CD4-positive, alpha-beta T cell (primary cell): ENCODE measurements at regions not wholly inside any gene's neighbourhood (a gene's known extent, or its start where the extent isn't known, plus 50 kb on each side); places are given as distances from the start of the nearest gene placed in this dataset.

ENCODE experiments used
- ATAC-seq: fragments of 200-7000 bp; cut with Tn5 transposase; one replicate; pipeline ENCODE4 v1.10.0; 2022; ENCODE audit warnings: mild to moderate bottlenecking; ENCODE audit not compliant: poor library complexity
- CTCF ChIA-PET: fragments of 350-600 bp; sonication (Branson Sonifier 250); formaldehyde crosslinking; loops from one replicate; lab custom pipeline; 2021; ENCODE audit warnings: antibody characterized with exemption, inconsistent platforms; lab: Charles Lee
- POLR2A ChIA-PET: fragments of 350-600 bp; sonication (Branson Sonifier 250); formaldehyde crosslinking; loops from one replicate; lab custom pipeline; 2021; ENCODE audit warnings: antibody characterized with exemption, inconsistent platforms; lab: Charles Lee
- DNase-seq, 14 experiments: peaks; one replicate each; pipeline ENCODE4 v3.0.0-alpha.2; 2013 to 2020; ENCODE audit warnings: mixed read lengths in 2 of 14
- H3K27ac ChIP-seq, 2 donors: one replicate each; pipeline versions ENCODE4 v1.5.1 to v1.7.0; 2013; ENCODE audit warnings: low read length in 2 of 2, low read depth in 1 of 2, mild to moderate bottlenecking in 1 of 2
- H3K27me3 ChIP-seq, 2 experiments: 1 replicate in 1 of 2; 2 replicates in 1 of 2; pipeline versions ENCODE4 v1.6.1 to v1.7.0; 2013; ENCODE audit warnings: low read length in 2 of 2, control low read depth in 1 of 2, mild to moderate bottlenecking in 1 of 2, moderate library complexity in 1 of 2; ENCODE audit not compliant: insufficient read depth in 2 of 2, control insufficient read depth in 1 of 2
- H3K36me3 ChIP-seq: one replicate; pipeline ENCODE4 v1.6.1; 2013; ENCODE audit warnings: low read length, control low read depth; ENCODE audit not compliant: insufficient read depth
- H3K4me1 ChIP-seq: one replicate; pipeline ENCODE4 v1.6.1; 2013; ENCODE audit warnings: low read length, control low read depth; ENCODE audit not compliant: insufficient read depth
- H3K4me3 ChIP-seq: one replicate; pipeline ENCODE4 v1.5.1; 2013; ENCODE audit warnings: mild to moderate bottlenecking, low read length, moderate library complexity
- H3K9me3 ChIP-seq, 2 experiments: 1 replicate in 1 of 2; 2 replicates in 1 of 2; pipeline versions ENCODE4 v1.6.1 to v1.7.0; 2013; ENCODE audit warnings: low read length in 2 of 2, mild to moderate bottlenecking in 2 of 2, control low read depth in 1 of 2, moderate library complexity in 1 of 2; ENCODE audit not compliant: control insufficient read depth in 1 of 2, insufficient read depth in 1 of 2
- H3K27ac Mint-ChIP-seq: one replicate; pipeline ENCODE4 v1.8.0; 2020; ENCODE audit warnings: mixed read lengths
- H3K27me3 Mint-ChIP-seq: one replicate; pipeline ENCODE4 v1.8.0; 2021; ENCODE audit warnings: mixed read lengths
- H3K36me3 Mint-ChIP-seq: one replicate; pipeline ENCODE4 v1.8.0; 2021; ENCODE audit warnings: low read depth, mixed read lengths
- H3K4me1 Mint-ChIP-seq: one replicate; pipeline ENCODE4 v1.8.0; 2021; ENCODE audit warnings: low read depth, mixed read lengths
- H3K4me3 Mint-ChIP-seq: one replicate; pipeline ENCODE4 v1.8.0; 2020; ENCODE audit warnings: mild to moderate bottlenecking, mixed read lengths
- H3K9me3 Mint-ChIP-seq: one replicate; pipeline ENCODE4 v1.8.0; 2020; ENCODE audit warnings: mixed read lengths
- intact Hi-C, 2 experiments: fragments of 100-400 bp; cut with DNase I in 1 of 2; cut with micrococcal nuclease in 1 of 2; formaldehyde crosslinking; loops; one replicate each; pipeline versions ENCODE4 v1.15.1 to v1.9.0; 2023 to 2025; cut with DNase I, micrococcal nuclease
- TF ChIP-seq, protein P1 (sequence below): fragments of 200-600 bp; IDR thresholded peaks from one replicate; pipeline ENCODE4 v1.8.0; 2022; ENCODE audit warnings: antibody characterized with exemption, mild to moderate bottlenecking

DNA sequence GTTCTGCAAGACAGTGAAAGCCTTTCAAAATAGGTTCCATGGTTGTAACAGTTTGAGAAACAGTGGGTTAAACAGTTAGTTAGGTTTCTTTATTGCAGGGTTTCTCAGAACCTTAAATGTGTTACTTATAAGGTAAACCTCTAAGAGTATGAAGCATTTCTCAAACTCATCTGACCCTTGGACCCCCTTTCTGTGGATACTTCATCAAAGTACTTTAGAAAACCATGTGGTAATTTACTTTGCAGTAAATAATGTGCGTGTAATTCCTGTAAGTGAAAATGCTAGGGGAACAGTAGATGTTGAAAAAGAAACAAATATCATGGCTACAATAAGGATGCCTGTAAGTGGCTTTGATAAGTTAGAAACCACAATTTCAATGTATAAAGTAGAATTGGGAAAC, 354.6 kb upstream of the RARB start:
- TF ChIP-seq, protein P1, sequence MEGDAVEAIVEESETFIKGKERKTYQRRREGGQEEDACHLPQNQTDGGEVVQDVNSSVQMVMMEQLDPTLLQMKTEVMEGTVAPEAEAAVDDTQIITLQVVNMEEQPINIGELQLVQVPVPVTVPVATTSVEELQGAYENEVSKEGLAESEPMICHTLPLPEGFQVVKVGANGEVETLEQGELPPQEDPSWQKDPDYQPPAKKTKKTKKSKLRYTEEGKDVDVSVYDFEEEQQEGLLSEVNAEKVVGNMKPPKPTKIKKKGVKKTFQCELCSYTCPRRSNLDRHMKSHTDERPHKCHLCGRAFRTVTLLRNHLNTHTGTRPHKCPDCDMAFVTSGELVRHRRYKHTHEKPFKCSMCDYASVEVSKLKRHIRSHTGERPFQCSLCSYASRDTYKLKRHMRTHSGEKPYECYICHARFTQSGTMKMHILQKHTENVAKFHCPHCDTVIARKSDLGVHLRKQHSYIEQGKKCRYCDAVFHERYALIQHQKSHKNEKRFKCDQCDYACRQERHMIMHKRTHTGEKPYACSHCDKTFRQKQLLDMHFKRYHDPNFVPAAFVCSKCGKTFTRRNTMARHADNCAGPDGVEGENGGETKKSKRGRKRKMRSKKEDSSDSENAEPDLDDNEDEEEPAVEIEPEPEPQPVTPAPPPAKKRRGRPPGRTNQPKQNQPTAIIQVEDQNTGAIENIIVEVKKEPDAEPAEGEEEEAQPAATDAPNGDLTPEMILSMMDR = no peak
- POLR2A ChIA-PET = no interaction called here
- Histone ChIP-seq H3K27ac (no peak overlapping the region), H3K9me3 (peaks cover 0 to 5% of the 10 kb centered on the region in 2 experiments), H3K4me1 (no peaks in the 10 kb centered on the region), H3K36me3 (no peaks in the 10 kb centered on the region), H3K27me3 (no peaks in the 10 kb centered on the region), H3K4me3 (no peak overlapping the region)
- H3K4me1 Mint-ChIP-seq = no peaks in the 10 kb centered on the region
- H3K4me3 Mint-ChIP-seq = no peak overlapping the region
- ATAC-seq (no peak), DNase-seq (no peak)
- H3K36me3 Mint-ChIP-seq = no peaks in the 10 kb centered on the region
- CTCF ChIA-PET = no interaction called here
- peaks cover 2% of the 10 kb centered on the region for H3K9me3 Mint-ChIP-seq
- intact Hi-C loops = no loop called here
- no peak overlapping the region for H3K27ac Mint-ChIP-seq
- H3K27me3 Mint-ChIP-seq = no peaks in the 10 kb centered on the region

DNA sequence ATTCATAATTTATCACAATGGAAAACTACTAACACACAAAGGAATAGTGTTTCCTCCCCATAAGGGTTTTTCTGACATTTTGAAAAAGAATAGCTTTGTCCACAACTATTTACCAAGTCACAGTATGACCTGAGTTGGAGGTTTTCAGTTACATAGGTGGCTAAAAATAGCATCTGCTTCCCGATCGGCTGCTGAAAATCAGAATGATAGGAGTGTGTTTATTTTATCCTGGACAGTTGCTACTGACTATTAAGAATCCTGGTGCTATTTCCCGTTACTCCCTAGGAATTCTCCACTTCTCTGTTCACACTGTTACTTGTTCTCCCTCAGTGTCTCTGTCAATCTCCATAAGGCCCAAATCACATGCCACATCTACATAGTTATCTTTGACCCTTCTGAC, 353.9 kb upstream of the RARB start:
- intact Hi-C loops = no loop called here
- DNase-seq (no peak), ATAC-seq (no peak)
- TF ChIP-seq, protein P1 = no peak
- no peaks in the 10 kb centered on the region for H3K4me1 Mint-ChIP-seq
- H3K9me3 Mint-ChIP-seq = peaks cover 2% of the 10 kb centered on the region
- POLR2A ChIA-PET = no interaction called here
- Histone ChIP-seq H3K4me1 (no peaks in the 10 kb centered on the region), H3K27me3 (no peaks in the 10 kb centered on the region), H3K36me3 (no peaks in the 10 kb centered on the region), H3K27ac (no peak overlapping the region), H3K9me3 (peaks cover 0 to 5% of the 10 kb centered on the region in 2 experiments), H3K4me3 (no peak overlapping the region)
- H3K36me3 Mint-ChIP-seq = no peaks in the 10 kb centered on the region
- CTCF ChIA-PET = no interaction called here
- H3K27ac Mint-ChIP-seq = no peak overlapping the region
- no peaks in the 10 kb centered on the region for H3K27me3 Mint-ChIP-seq
- no peak overlapping the region for H3K4me3 Mint-ChIP-seq

DNA sequence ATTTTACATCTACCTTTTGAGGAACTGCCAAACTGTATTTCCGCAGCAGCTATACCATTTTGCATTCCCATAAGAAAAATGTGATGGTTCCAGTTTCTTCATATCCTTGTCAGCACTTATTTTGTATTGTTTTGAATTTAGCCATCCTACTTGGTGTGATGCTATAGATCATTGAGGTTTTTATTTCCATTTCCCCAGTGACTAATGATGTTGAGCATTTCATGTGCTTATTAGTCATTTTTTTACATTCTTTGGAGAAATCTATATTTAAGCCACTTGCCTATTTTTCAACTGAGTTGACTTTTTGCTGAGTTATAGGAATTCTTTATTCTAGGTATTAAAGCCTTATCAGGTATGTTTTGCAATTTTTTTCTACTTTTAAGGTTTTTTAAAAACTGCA, 347.6 kb upstream of the RARB start:
- no peak for ATAC-seq
- no peaks in the 10 kb centered on the region for H3K9me3 ChIP-seq
- no peak overlapping the region for H3K4me3 Mint-ChIP-seq
- H3K4me3 ChIP-seq = no peak overlapping the region
- H3K27me3 Mint-ChIP-seq = no peaks in the 10 kb centered on the region
- H3K27me3 ChIP-seq = no peaks in the 10 kb centered on the region
- H3K27ac Mint-ChIP-seq = no peak overlapping the region
- H3K4me1 ChIP-seq = no peaks in the 10 kb centered on the region
- no peak overlapping the region for H3K27ac ChIP-seq
- ChIA-PET POLR2A (no interaction called here), CTCF (no interaction called here)
- no peaks in the 10 kb centered on the region for H3K36me3 ChIP-seq
- TF ChIP-seq, protein P1 = no peak
- no peaks in the 10 kb centered on the region for H3K36me3 Mint-ChIP-seq
- H3K4me1 Mint-ChIP-seq = no peaks in the 10 kb centered on the region
- DNase-seq = no peak
- H3K9me3 Mint-ChIP-seq = peaks cover 5% of the 10 kb centered on the region
- intact Hi-C loops = no loop called here
